Ectodermal cell (in vitro differentiated cells): ENCODE measurements at regions not wholly inside any gene's neighbourhood (a gene's known extent, or its start where the extent isn't known, plus 50 kb on each side); places are given as distances from the start of the nearest gene placed in this dataset.

Source experiments
- H3K27ac ChIP-seq: 2 replicates; pipeline ENCODE4 v1.7.0; 2013; ENCODE audit warnings: mild to moderate bottlenecking, low read depth, low read length; ENCODE audit not compliant: insufficient read depth, poor library complexity, severe bottlenecking
- H3K27me3 ChIP-seq: 2 replicates; pipeline ENCODE4 v1.7.0; 2013; ENCODE audit warnings: mild to moderate bottlenecking, low read length; ENCODE audit not compliant: insufficient read depth, control insufficient read depth, poor library complexity, severe bottlenecking
- H3K36me3 ChIP-seq: one replicate; pipeline ENCODE4 v1.7.0; 2013; ENCODE audit warnings: low read length; ENCODE audit not compliant: control insufficient read depth, insufficient read depth
- H3K4me1 ChIP-seq: one replicate; pipeline ENCODE4 v1.7.0; 2013; ENCODE audit warnings: low read length; ENCODE audit not compliant: control insufficient read depth, insufficient read depth
- H3K4me3 ChIP-seq: 2 replicates; pipeline ENCODE4 v1.7.0; 2013; ENCODE audit warnings: low read depth, low read length, control low read depth; ENCODE audit not compliant: insufficient read depth
- H3K9me3 ChIP-seq: 2 replicates; pipeline ENCODE4 v1.7.0; 2013; ENCODE audit warnings: mild to moderate bottlenecking, low read length, moderate library complexity; ENCODE audit not compliant: control insufficient read depth
- WGBS, 2 experiments: methylation state at CpG; one replicate each; pipeline ENCODE4 v1.1.7; 2013; ENCODE audit warnings: missing lambda C conversion rate in 2 of 2; 5-methylcytosine and 5-hydroxymethylcytosine counted together

DNA sequence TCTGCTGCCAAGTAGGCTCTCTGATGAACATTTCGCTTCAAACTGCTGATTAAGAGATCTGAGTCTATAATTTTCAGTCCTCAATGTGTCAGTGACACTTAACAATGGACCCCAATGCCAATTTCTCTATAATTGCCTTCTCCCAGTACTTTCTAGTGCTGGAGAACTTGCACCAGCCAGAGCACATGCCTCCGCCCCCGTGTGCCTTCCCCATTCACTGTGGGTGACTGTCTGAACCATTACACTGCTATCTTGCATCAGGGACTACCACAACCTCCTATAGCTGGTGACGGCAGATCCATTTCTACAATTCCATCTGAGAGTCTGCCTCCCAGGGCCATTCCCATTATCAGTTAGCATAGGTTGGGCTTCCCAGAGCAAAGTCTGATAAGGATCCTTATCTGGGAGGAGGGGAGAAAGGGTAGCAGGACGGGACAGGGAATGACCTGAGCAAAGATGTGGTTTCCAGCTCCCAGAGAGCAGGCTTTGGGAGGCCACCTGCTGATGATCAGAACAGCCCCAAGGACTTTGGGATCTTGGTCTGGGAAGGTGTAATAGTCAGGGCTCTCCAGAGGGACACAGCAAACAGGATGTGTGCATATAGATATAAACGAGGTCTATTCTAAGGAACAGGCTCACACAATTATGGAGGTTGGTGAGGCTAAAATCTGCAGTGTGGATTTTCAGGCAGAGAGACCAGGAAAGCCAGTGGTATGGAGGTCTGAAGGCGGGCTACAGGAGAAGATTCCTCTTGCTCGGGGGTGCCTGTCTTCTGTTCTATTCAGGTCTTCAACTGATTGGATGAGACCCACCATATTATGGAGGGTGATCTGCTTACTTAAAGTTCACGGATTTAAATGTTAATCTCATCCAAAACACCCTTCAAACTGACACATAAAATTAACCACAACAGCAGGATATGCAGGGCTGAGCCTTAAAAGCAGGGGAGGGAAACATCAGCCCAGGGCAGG lies 238.2 kb downstream of the PTPRU start:
- Histone ChIP-seq H3K9me3 (no peaks in the 10 kb centered on the region), H3K27ac (no peak overlapping the region), H3K36me3 (no peaks in the 10 kb centered on the region), H3K27me3 (peaks cover 4% of the 10 kb centered on the region), H3K4me3 (no peak overlapping the region), H3K4me1 (peaks cover 18% of the 10 kb centered on the region)
- 82 to 84% methylated on average over 8 to 9 of the region's 9 CpGs for whole genome bisulfite sequencing, 2 experiments

DNA sequence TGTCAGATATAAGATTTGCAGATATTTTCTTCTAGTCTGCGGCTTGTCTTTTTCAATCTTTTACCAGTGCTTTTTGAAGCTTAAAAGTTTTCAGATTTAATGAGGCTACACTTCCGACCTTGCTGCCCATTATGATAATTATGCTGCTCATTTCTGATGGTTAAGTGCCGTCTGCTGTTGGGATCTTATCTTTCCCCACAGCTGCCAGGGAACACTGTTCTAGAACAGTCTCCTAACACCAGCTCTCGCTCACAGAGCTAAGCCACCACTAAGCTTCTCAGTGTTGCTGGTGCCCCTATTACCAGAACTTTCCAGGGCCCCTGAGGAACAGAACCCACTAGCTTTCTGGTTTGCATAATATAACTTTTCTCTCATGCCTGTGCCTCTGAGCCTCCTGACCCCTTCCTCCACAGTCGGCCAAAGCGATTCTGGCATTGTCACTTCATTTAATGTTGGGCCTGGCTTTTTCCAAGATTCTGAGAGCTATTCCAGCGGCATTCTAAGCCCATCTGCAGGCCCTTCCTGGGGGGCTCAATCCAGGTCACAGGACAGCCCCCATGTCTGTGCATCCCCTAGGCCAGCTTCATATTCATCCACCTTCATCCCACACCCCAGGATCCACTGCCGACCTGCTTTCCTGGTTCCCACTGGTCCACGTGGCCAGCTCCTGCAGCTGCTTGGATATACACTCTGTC lies 237.0 kb downstream of the PTPRU start:
- 91% methylated on average over 9 of the region's 9 CpGs for WGBS, 2 experiments
- Histone ChIP-seq H3K27me3 (no peaks in the 10 kb centered on the region), H3K36me3 (no peaks in the 10 kb centered on the region), H3K9me3 (no peaks in the 10 kb centered on the region), H3K4me3 (no peak overlapping the region), H3K4me1 (peaks cover 8% of the 10 kb centered on the region), H3K27ac (no peak overlapping the region)

DNA sequence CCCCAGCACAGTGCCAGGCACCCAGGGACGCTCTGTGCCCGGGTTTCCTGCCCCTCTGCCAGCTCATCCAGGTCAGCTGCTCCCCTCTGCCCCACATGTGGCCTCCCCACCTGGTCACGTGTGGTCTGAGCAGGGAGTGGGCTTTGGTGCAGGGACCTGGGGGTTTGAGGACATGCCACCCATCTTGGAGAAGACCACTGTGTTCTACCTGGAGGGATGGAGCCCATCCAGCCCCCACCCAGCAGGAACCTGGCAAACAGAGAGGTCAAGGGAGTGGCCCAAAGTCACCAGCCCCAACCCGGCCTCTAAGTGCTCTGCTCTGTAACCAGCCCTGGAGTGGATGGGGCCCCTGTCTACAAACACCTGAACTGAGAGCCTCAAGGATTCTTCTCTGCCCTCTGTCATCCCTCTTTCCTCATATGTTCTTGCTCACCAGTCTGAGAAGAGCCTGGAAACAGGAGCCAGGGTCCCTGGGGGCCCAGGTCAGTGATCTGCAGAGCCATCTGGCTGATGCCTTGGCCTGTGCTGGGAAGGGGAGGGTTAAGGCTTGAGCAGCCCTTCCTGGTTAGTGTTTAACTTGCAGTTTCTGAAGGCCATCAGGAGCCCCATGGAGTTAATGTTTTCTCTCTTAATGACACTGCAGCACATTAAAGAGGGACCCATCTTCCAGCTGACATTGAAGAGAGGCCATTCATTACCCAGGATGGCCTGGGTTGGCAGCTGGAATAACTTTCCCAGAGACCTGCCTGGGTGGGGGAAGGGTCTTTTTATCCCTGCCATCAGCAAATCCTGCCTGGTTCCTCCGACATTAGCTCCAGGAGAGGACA lies 235.4 kb downstream of the PTPRU start:
- no peaks in the 10 kb centered on the region for H3K36me3 ChIP-seq
- H3K27me3 ChIP-seq, result no peaks in the 10 kb centered on the region
- no peaks in the 10 kb centered on the region for H3K4me1 ChIP-seq
- no peak overlapping the region for H3K4me3 ChIP-seq
- H3K27ac ChIP-seq, result no peak overlapping the region
- WGBS, 2 experiments, result 68 to 78% methylated on average over 5 of the region's 5 CpGs
- H3K9me3 ChIP-seq, result no peaks in the 10 kb centered on the region

DNA sequence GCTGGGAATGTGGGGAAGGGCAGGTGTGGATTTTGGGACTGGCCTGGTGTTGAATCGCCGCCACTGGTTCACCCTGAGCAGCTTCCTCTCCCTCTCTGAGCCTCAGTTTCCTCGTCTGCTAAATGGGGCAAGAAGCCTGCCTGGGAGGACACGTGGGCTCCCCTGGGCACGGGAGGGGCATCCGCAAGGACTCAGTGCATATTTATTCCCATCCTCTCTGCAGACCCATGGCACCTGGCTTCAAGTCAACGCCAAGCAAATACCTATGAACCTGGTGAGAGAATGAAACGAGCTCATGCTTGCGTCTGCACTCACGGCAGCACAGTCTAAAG lies 234.4 kb downstream of the PTPRU start:
- no peak overlapping the region for H3K4me3 ChIP-seq
- 88 to 89% methylated on average over 10 of the region's 10 CpGs for WGBS, 2 experiments
- no peak overlapping the region for H3K27ac ChIP-seq
- H3K9me3 ChIP-seq, result no peaks in the 10 kb centered on the region
- no peaks in the 10 kb centered on the region for H3K36me3 ChIP-seq
- H3K4me1 ChIP-seq, result no peaks in the 10 kb centered on the region
- H3K27me3 ChIP-seq, result no peaks in the 10 kb centered on the region

DNA sequence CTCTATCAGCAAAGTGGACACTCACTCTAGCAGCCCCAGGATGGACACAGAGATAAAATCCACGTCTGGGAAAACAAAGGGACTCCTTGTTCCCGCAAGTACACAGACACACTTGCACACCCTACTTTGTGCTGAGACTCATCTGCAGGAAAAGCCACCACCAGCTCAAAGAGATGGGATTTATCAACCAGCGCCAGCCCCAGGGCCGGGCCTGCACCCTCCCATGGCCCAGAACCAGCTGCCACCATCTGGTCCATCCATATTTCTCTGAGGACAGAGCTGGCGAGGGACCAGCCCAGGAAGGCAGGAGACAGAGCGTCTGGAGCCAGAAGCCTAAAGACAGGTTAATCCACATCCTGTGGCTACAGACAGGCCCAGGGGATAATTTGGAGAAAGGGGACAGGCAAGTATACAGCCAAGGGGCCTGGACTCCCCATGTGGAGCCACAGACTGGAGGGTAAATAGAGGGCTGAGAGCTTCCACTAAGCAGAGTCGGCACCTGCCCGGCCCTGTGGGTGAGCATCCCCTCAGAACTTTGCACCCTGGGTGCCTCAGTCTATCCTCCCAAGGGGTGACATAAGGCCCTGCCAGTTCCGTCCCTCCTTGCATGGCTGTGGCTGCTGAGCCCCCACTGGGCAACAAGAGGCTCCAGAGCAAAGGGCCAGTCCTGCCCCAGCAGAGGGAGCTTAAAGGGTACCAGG lies 233.9 kb downstream of the PTPRU start:
- Histone ChIP-seq H3K36me3 (no peaks in the 10 kb centered on the region), H3K4me1 (no peaks in the 10 kb centered on the region), H3K4me3 (no peak overlapping the region), H3K27ac (no peak overlapping the region), H3K27me3 (no peaks in the 10 kb centered on the region), H3K9me3 (no peaks in the 10 kb centered on the region)
- WGBS, 2 experiments, result 88 to 89% methylated on average over 9 of the region's 9 CpGs

DNA sequence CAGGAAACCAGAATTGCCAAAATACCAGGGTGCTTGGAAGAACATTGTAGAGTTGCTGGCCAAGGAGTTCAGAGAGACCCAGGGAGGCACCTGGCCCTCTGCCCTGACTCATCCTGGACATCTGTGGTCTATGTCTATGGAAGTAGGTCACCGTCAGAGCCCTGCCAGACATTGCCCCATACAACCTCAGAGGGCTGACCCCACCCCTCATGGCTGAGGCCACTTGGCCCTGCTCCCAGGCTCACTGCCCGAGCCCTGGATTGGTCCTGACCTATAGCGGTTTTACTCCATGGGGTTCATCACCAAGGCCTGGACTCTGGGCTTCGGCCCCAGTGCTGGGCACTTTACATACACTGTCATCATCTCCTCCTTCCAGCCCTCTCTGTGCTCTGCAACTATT lies 233.1 kb downstream of the PTPRU start:
- H3K36me3 ChIP-seq, result no peaks in the 10 kb centered on the region
- 82% methylated on average over 4 of the region's 4 CpGs for WGBS, 2 experiments
- no peaks in the 10 kb centered on the region for H3K27me3 ChIP-seq
- no peaks in the 10 kb centered on the region for H3K4me1 ChIP-seq
- H3K9me3 ChIP-seq, result no peaks in the 10 kb centered on the region
- no peak overlapping the region for H3K27ac ChIP-seq
- H3K4me3 ChIP-seq, result no peak overlapping the region

DNA sequence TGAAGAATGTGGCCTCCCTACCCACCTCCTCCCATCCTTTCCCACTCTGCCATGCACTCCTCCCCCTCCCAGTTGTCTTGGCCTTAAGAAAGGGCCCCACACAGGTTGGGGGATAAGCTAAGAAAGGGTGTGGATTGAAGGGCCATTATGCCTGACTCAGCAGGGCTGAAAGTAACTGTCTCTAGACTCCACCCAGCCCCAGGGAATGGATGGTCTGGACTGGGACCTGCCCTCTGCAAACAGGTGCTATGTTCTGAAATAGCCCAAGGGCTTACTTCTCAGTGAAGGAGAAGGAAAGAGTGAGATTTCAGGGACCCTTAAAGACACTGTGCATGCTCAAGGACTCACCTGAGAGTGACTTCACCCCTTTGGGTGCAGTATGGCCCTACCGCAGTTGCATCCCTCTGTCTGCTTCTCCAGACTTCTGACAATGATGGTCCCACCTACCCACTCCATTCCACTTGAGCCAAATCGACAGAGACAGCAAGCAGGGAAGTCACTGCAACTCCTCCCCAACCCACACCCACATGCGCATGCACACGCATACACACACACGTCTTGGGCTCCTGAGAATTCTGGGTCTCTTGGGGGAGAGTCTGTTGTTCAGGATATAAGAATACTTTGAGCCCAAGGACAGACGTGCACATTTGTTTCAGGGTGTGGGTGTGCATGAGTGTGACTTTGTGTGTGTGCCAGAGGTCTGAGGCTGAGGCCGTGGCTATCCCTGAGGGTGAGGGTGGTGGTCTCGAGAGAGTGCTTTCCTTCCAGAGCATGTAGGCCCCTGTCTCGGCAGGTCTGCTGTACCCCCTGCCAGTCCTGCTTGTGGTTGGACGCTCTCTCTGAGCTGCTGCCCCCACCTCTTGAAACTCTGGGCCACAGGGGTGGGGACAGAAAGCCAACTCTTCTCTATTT lies 231.9 kb downstream of the PTPRU start:
- Histone ChIP-seq H3K36me3 (no peaks in the 10 kb centered on the region), H3K9me3 (no peaks in the 10 kb centered on the region), H3K4me3 (no peak overlapping the region), H3K27ac (no peak overlapping the region), H3K27me3 (no peaks in the 10 kb centered on the region), H3K4me1 (no peaks in the 10 kb centered on the region)
- 77 to 78% methylated on average over 10 of the region's 10 CpGs for WGBS, 2 experiments

DNA sequence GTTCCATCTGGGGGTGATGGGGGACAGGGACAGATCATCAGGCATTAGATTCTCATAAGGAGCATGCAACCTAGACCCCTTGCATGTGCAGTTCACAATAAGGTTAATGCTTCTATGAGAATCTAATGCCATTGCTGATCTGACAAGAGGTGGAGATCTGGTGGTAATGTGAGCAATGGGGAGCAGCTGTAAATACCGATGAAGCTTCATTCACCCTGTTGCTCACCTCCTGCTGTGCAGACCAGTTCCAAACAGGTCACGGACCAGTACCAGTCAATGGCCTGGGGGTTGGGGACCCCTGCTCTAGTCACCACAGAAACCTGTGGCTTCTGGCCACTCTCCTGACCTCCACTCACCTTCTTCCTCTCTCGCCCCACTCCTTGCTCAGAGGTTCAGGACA lies 229.9 kb downstream of the PTPRU start:
- Histone ChIP-seq H3K27ac (no peak overlapping the region), H3K4me3 (no peak overlapping the region), H3K9me3 (no peaks in the 10 kb centered on the region), H3K4me1 (no peaks in the 10 kb centered on the region), H3K36me3 (no peaks in the 10 kb centered on the region), H3K27me3 (no peaks in the 10 kb centered on the region)
- 92 to 93% methylated on average over 3 of the region's 3 CpGs for WGBS, 2 experiments

DNA sequence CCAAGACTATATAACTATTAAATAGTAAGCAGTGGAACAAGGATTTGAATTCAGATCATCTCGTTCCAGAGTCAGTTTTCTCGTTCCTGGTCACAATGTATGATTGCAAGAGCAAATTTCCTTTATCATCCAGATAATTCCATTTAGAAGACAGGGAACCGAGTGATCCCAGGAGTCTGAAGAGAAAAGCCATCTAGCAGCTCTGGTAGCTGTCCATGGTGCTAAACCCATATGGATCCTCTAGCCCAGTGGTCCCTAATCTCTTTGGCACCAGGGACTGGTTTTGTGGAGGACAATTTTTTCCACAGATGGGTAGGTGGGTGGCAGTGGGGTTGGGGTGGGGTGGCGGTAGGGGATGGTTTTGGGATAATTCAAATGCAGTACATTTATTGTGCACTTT lies 229.4 kb downstream of the PTPRU start:
- Histone ChIP-seq H3K4me1 (no peaks in the 10 kb centered on the region), H3K27me3 (no peaks in the 10 kb centered on the region), H3K27ac (no peak overlapping the region), H3K36me3 (no peaks in the 10 kb centered on the region), H3K4me3 (no peak overlapping the region), H3K9me3 (no peaks in the 10 kb centered on the region)
- 74 to 83% methylated on average over 3 of the region's 4 CpGs for WGBS, 2 experiments
